ENCODE measurements at regions not wholly inside any gene's neighbourhood (a gene's known extent, or its start where the extent isn't known, plus 50 kb on each side); places are given as distances from the start of the nearest gene placed in this dataset.

GRCh38 chr1:10867914-10868598 lies 71.6 kb upstream of the CASZ1 start:
- TF ChIP-seq EZH2phosphoT487 (IDR thresholded peaks at IDR 0.05; ENCODE audit: insufficient read depth, low read depth) (no peak), EZH2 (IDR thresholded peaks at IDR 0.05; ENCODE audit: insufficient read depth, poor library complexity, severe bottlenecking) (no peak)
- H3F3A ChIP-seq (ENCODE audit: insufficient read depth) = no peaks in the 10 kb centered on the region
- no peak overlapping the region for H3K9ac ChIP-seq
- H3K9me2 ChIP-seq (ENCODE audit: insufficient read depth) = no peaks in the 10 kb centered on the region
- H3K9me3 ChIP-seq (ENCODE audit: low read depth) = no peaks in the 10 kb centered on the region
- no peak overlapping the region for H2AFZ ChIP-seq
- H4K20me1 ChIP-seq (ENCODE audit: insufficient read depth) = no peaks in the 10 kb centered on the region
- no peak overlapping the region for H3K27ac ChIP-seq
- in situ Hi-C loops (cut with MboI) = loop anchor here (5.0 kb wide), 1 partner anchor 371 kb away; no protein-coding TSS in a partner anchor
- no peak for DNase-seq
- H3K27me3 ChIP-seq (replicated peaks; ENCODE audit: insufficient read depth) = peaks cover 26% of the 10 kb centered on the region
- no peaks in the 10 kb centered on the region for H3K4me1 ChIP-seq (ENCODE audit: insufficient read depth)
- H3K79me2 ChIP-seq (ENCODE audit: insufficient read depth) = no peaks in the 10 kb centered on the region
- WGBS, 2 experiments (ENCODE audit: low coverage in 1 of 2, low lambda C conversion rate in 2 of 2, missing lambda C conversion rate in 2 of 2) = 66 to 67% methylated on average over 17 of the region's 17 CpGs
- no peak overlapping the region for H3K4me3 ChIP-seq
- H3K4me2 ChIP-seq (ENCODE audit: unreplicated experiment) = no peak overlapping the region
- H3K36me3 ChIP-seq (ENCODE audit: low read depth) = no peaks in the 10 kb centered on the region

GRCh38 chr1:10868599-10868965 lies 72.1 kb upstream of the CASZ1 start:
- WGBS, 2 experiments (ENCODE audit: low coverage in 1 of 2, low lambda C conversion rate in 2 of 2, missing lambda C conversion rate in 2 of 2) = 59 to 61% methylated on average over 6 of the region's 6 CpGs
- Histone ChIP-seq H3K9ac (no peak overlapping the region), H3K27ac (no peak overlapping the region), H2AFZ (no peak overlapping the region), H3K27me3 (replicated peaks; ENCODE audit: insufficient read depth) (peaks cover 26% of the 10 kb centered on the region), H3K36me3 (ENCODE audit: low read depth) (no peaks in the 10 kb centered on the region), H3K4me3 (no peak overlapping the region), H3K4me1 (ENCODE audit: insufficient read depth) (no peaks in the 10 kb centered on the region), H3F3A (ENCODE audit: insufficient read depth) (no peaks in the 10 kb centered on the region), H4K20me1 (ENCODE audit: insufficient read depth) (no peaks in the 10 kb centered on the region), H3K4me2 (ENCODE audit: unreplicated experiment) (no peak overlapping the region), H3K9me2 (ENCODE audit: insufficient read depth) (no peaks in the 10 kb centered on the region), H3K9me3 (ENCODE audit: low read depth) (no peaks in the 10 kb centered on the region), H3K79me2 (ENCODE audit: insufficient read depth) (no peaks in the 10 kb centered on the region)
- TF ChIP-seq EZH2 (IDR thresholded peaks at IDR 0.05; ENCODE audit: insufficient read depth, poor library complexity, severe bottlenecking) = no peak
- no peak for TF ChIP-seq EZH2phosphoT487 (IDR thresholded peaks at IDR 0.05; ENCODE audit: insufficient read depth, low read depth)
- no peak for DNase-seq
- in situ Hi-C loops (cut with MboI) = loop anchor here (5.0 kb wide), 1 partner anchor 371 kb away; no protein-coding TSS in a partner anchor

- no peaks in the 10 kb centered on the region for H3K36me3 ChIP-seq (ENCODE audit: low read depth)
- no peaks in the 10 kb centered on the region for H3K9me2 ChIP-seq (ENCODE audit: insufficient read depth)
- H2AFZ ChIP-seq = no peak overlapping the region
- WGBS, 2 experiments (ENCODE audit: low coverage in 1 of 2, low lambda C conversion rate in 2 of 2, missing lambda C conversion rate in 2 of 2) = 0 to 10% methylated on average over 1 of the region's 1 CpG
- H3K4me2 ChIP-seq (ENCODE audit: unreplicated experiment) = no peak overlapping the region
- H4K20me1 ChIP-seq (ENCODE audit: insufficient read depth) = no peaks in the 10 kb centered on the region
- no peaks in the 10 kb centered on the region for H3F3A ChIP-seq (ENCODE audit: insufficient read depth)
- H3K9ac ChIP-seq = no peak overlapping the region
- no peaks in the 10 kb centered on the region for H3K79me2 ChIP-seq (ENCODE audit: insufficient read depth)
- H3K4me3 ChIP-seq = no peak overlapping the region
- H3K9me3 ChIP-seq (ENCODE audit: low read depth) = no peaks in the 10 kb centered on the region
- DNase-seq = no peak
- TF ChIP-seq EZH2 (IDR thresholded peaks at IDR 0.05; ENCODE audit: insufficient read depth, poor library complexity, severe bottlenecking) (no peak), EZH2phosphoT487 (IDR thresholded peaks at IDR 0.05; ENCODE audit: insufficient read depth, low read depth) (no peak)
- in situ Hi-C loops (cut with MboI) = loop anchor here (5.0 kb wide), 1 partner anchor 373 kb away; no protein-coding TSS in a partner anchor
- H3K27ac ChIP-seq = no peak overlapping the region
- H3K4me1 ChIP-seq (ENCODE audit: insufficient read depth) = no peaks in the 10 kb centered on the region
- H3K27me3 ChIP-seq (replicated peaks; ENCODE audit: insufficient read depth) = peaks cover 15% of the 10 kb centered on the region
Measured at GRCh38 chr1:10869933-10870332, 73.5 kb upstream of the CASZ1 start.

GRCh38 chr1:10870493-10871096 lies 74.1 kb upstream of the CASZ1 start:
- Histone ChIP-seq H3K9me2 (ENCODE audit: insufficient read depth) (no peaks in the 10 kb centered on the region), H3F3A (ENCODE audit: insufficient read depth) (no peaks in the 10 kb centered on the region), H3K27me3 (replicated peaks; ENCODE audit: insufficient read depth) (peaks cover 8% of the 10 kb centered on the region; the same call in 1 of the 2 replicates), H3K4me1 (ENCODE audit: insufficient read depth) (no peaks in the 10 kb centered on the region), H4K20me1 (ENCODE audit: insufficient read depth) (no peaks in the 10 kb centered on the region), H3K9ac (no peak overlapping the region), H3K27ac (no peak overlapping the region), H2AFZ (no peak overlapping the region), H3K9me3 (ENCODE audit: low read depth) (no peaks in the 10 kb centered on the region), H3K36me3 (ENCODE audit: low read depth) (no peaks in the 10 kb centered on the region), H3K4me2 (ENCODE audit: unreplicated experiment) (no peak overlapping the region), H3K79me2 (ENCODE audit: insufficient read depth) (no peaks in the 10 kb centered on the region), H3K4me3 (no peak overlapping the region)
- DNase-seq = no peak
- TF ChIP-seq EZH2 (IDR thresholded peaks at IDR 0.05; ENCODE audit: insufficient read depth, poor library complexity, severe bottlenecking) = no peak
- TF ChIP-seq EZH2phosphoT487 (IDR thresholded peaks at IDR 0.05; ENCODE audit: insufficient read depth, low read depth) = no peak
- WGBS, 2 experiments (ENCODE audit: low coverage in 1 of 2, low lambda C conversion rate in 2 of 2, missing lambda C conversion rate in 2 of 2) = 34 to 35% methylated on average over 5 of the region's 5 CpGs
- in situ Hi-C loops (cut with MboI) = no loop called here
